ENCODE measurements at regions not wholly inside any gene's neighbourhood (a gene's known extent, or its start where the extent isn't known, plus 50 kb on each side); places are given as distances from the start of the nearest gene placed in this dataset.

DNA sequence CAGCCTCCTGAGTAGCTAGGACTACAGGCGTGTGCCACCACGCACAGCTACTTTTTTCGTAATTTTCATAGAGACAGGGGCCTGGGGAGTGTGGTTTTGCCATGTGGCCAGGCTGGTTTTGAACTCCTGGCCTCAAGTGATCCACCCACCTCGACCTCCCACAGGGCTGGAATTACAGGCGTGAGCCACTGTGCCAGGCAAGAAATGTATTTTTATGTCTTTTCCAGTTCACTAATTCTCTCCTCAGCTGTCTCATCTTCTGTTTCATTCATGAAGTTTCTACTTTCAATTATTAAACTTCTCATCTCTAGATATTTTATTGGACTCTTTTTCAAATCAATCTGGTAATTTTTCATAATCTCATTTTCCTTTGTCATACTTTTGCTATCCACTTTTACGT lies 72.1 kb upstream of the DISP3 start:
- TF ChIP-seq, protein P1, sequence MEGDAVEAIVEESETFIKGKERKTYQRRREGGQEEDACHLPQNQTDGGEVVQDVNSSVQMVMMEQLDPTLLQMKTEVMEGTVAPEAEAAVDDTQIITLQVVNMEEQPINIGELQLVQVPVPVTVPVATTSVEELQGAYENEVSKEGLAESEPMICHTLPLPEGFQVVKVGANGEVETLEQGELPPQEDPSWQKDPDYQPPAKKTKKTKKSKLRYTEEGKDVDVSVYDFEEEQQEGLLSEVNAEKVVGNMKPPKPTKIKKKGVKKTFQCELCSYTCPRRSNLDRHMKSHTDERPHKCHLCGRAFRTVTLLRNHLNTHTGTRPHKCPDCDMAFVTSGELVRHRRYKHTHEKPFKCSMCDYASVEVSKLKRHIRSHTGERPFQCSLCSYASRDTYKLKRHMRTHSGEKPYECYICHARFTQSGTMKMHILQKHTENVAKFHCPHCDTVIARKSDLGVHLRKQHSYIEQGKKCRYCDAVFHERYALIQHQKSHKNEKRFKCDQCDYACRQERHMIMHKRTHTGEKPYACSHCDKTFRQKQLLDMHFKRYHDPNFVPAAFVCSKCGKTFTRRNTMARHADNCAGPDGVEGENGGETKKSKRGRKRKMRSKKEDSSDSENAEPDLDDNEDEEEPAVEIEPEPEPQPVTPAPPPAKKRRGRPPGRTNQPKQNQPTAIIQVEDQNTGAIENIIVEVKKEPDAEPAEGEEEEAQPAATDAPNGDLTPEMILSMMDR (conservative IDR thresholded peaks at IDR 0.05; ENCODE audit: low read depth, low read length) = no peak
- no peak for TF ChIP-seq EZH2 (IDR thresholded peaks at IDR 0.05; ENCODE audit: borderline replicate concordance, low read depth, low read length, poor library complexity, severe bottlenecking)

Measured in A673 (cell line).